GM12878 (cell line): ENCODE measurements at regions not wholly inside any gene's neighbourhood (a gene's known extent, or its start where the extent isn't known, plus 50 kb on each side); places are given as distances from the start of the nearest gene placed in this dataset.

Experiments used
- BACH1 ChIP-seq: fragments of 450-650 bp; IDR thresholded peaks from 2 replicates; pipeline ENCODE4 v1.6.1; 2017; ENCODE audit warnings: mild to moderate bottlenecking, borderline replicate concordance
- BCL11A ChIP-seq: IDR thresholded peaks from 2 replicates; pipeline ENCODE4 v1.6.1; 2011; ENCODE audit warnings: low read depth, low read length
- BHLHE40 ChIP-seq, 2 experiments: fragments of 450-650 bp in 1 of 2; IDR thresholded peaks; 2 replicates each; pipeline ENCODE4 v1.6.1; 2011 to 2017; ENCODE audit warnings: low read depth in 2 of 2, borderline replicate concordance in 1 of 2, improper control_type of control experiment in 1 of 2, low read length in 1 of 2, mild to moderate bottlenecking in 1 of 2
- BRCA1 ChIP-seq: IDR thresholded peaks from 2 replicates; pipeline ENCODE4 v1.6.1; 2011; ENCODE audit warnings: low read depth, low read length, improper control_type of control experiment
- CREB1 ChIP-seq: IDR thresholded peaks from 2 replicates; pipeline ENCODE4 v1.6.1; 2012; ENCODE audit warnings: low read depth, mild to moderate bottlenecking, inconsistent platforms
- EGR1 ChIP-seq, 2 experiments: IDR thresholded peaks; 1 replicate in 1 of 2; 2 replicates in 1 of 2; pipeline ENCODE4 v1.6.1; 2011 to 2012; ENCODE audit warnings: low read depth in 2 of 2, low read length in 2 of 2, borderline replicate concordance in 1 of 2, mild to moderate bottlenecking in 1 of 2, moderate library complexity in 1 of 2
- ETV6 ChIP-seq, 2 experiments: fragments of 450-650 bp in 1 of 2; IDR thresholded peaks in 1 of 2; conservative IDR thresholded peaks in 1 of 2; 2 replicates each; pipeline ENCODE4 v1.6.1; 2014; ENCODE audit warnings: antibody characterized with exemption in 1 of 2, borderline replicate concordance in 1 of 2, low read depth in 1 of 2, mild to moderate bottlenecking in 1 of 2, moderate library complexity in 1 of 2
- EZH2 ChIP-seq: IDR thresholded peaks from 2 replicates; pipeline ENCODE4 v1.6.1; 2012; ENCODE audit warnings: low read depth, mild to moderate bottlenecking, control low read depth, inconsistent platforms, low read length, borderline replicate concordance; ENCODE audit not compliant: control insufficient read depth
- FOXM1 ChIP-seq: IDR thresholded peaks from 2 replicates; pipeline ENCODE4 v1.6.1; 2012; ENCODE audit warnings: low read depth, mild to moderate bottlenecking, inconsistent platforms, low read length, moderate library complexity
- HDAC2 ChIP-seq: fragments of 200-600 bp; sonication (generic); IDR thresholded peaks from 2 replicates; pipeline ENCODE4 v1.6.1; 2017
- IRF3 ChIP-seq: fragments of 450-650 bp; IDR thresholded peaks from 2 replicates; pipeline ENCODE4 v1.6.1; 2014; ENCODE audit warnings: mild to moderate bottlenecking
- MLLT1 ChIP-seq: fragments of 450-650 bp; IDR thresholded peaks from 2 replicates; pipeline ENCODE4 v1.6.1; 2016; ENCODE audit warnings: mild to moderate bottlenecking
- NR2F1 ChIP-seq: fragments of 450-650 bp; conservative IDR thresholded peaks from 2 replicates; pipeline ENCODE4 v1.6.1; 2017; ENCODE audit warnings: mild to moderate bottlenecking
- PBX3 ChIP-seq: IDR thresholded peaks from 2 replicates; pipeline ENCODE4 v1.6.1; 2011; ENCODE audit warnings: mild to moderate bottlenecking, low read depth, low read length, moderate library complexity; ENCODE audit not compliant: insufficient replicate concordance
- POLR2A ChIP-seq: IDR thresholded peaks from 2 replicates; pipeline ENCODE4 v1.6.1; 2011; ENCODE audit warnings: low read depth, mild to moderate bottlenecking, low read length
- RB1 ChIP-seq: fragments of 450-650 bp; formaldehyde crosslinking; IDR thresholded peaks from 2 replicates; pipeline ENCODE4 v1.6.1; 2017; ENCODE audit warnings: mild to moderate bottlenecking, borderline replicate concordance
- RBBP5 ChIP-seq: fragments of 200-600 bp; sonication (generic); conservative IDR thresholded peaks from 2 replicates; pipeline ENCODE4 v1.6.1; 2016
- SP1 ChIP-seq: IDR thresholded peaks from one replicate; pipeline ENCODE4 v1.6.1; 2011; ENCODE audit warnings: low read depth, low read length
- TAF1 ChIP-seq: IDR thresholded peaks from 2 replicates; pipeline ENCODE4 v1.6.1; 2011; ENCODE audit warnings: mild to moderate bottlenecking, low read depth, low read length, borderline replicate concordance
- ZBED1 ChIP-seq: IDR thresholded peaks from 2 replicates; pipeline ENCODE4 v1.6.1; 2016; ENCODE audit warnings: borderline replicate concordance
- ZNF274 ChIP-seq: IDR thresholded peaks from one replicate; pipeline ENCODE4 v1.8.0; 2011; ENCODE audit not compliant: insufficient read length, insufficient read depth
- TF ChIP-seq, protein P1 (sequence below): fragments of 450-650 bp; formaldehyde crosslinking; IDR thresholded peaks from 2 replicates; pipeline ENCODE4 v1.5.0; 2022; ENCODE audit warnings: mild to moderate bottlenecking, missing genetic modification characterization
- TF ChIP-seq, protein P2 (sequence below): fragments of 150-350 bp; IDR thresholded peaks from 2 replicates; pipeline ENCODE4 v1.6.1; 2014; ENCODE audit warnings: mild to moderate bottlenecking, low read depth, low read length

GRCh38 chr3:194769020-194769643 lies 83.4 kb downstream of the FAM43A start (continued):
- no peak for TF ChIP-seq MLLT1
- 0 out of 2 replicates have a peak, but pooled peaks have one; percentile 29 for TF ChIP-seq TAF1
- TF ChIP-seq NR2F1 = no peak
- TF ChIP-seq POLR2A = peak; percentile 61
- no peak for TF ChIP-seq EGR1 (IDR thresholded peaks at IDR 0.05; ENCODE audit: borderline replicate concordance in 1 of 2, low read depth in 2 of 2, low read length in 2 of 2)
- TF ChIP-seq BCL11A = no peak
- TF ChIP-seq CREB1 = 0 out of 2 replicates have a peak, but pooled peaks have one; percentile 32
- no peak for TF ChIP-seq BHLHE40 (IDR thresholded peaks at IDR 0.05; ENCODE audit: borderline replicate concordance in 1 of 2, low read depth in 2 of 2, low read length in 1 of 2)
- TF ChIP-seq HDAC2 = no peak
- TF ChIP-seq BACH1 = no peak
- TF ChIP-seq ZNF274 = no peak
- TF ChIP-seq EZH2 = no peak
- TF ChIP-seq RBBP5 = no peak
- TF ChIP-seq RB1 = no peak
- peak; percentile 81 for TF ChIP-seq SP1
- TF ChIP-seq, protein P1, sequence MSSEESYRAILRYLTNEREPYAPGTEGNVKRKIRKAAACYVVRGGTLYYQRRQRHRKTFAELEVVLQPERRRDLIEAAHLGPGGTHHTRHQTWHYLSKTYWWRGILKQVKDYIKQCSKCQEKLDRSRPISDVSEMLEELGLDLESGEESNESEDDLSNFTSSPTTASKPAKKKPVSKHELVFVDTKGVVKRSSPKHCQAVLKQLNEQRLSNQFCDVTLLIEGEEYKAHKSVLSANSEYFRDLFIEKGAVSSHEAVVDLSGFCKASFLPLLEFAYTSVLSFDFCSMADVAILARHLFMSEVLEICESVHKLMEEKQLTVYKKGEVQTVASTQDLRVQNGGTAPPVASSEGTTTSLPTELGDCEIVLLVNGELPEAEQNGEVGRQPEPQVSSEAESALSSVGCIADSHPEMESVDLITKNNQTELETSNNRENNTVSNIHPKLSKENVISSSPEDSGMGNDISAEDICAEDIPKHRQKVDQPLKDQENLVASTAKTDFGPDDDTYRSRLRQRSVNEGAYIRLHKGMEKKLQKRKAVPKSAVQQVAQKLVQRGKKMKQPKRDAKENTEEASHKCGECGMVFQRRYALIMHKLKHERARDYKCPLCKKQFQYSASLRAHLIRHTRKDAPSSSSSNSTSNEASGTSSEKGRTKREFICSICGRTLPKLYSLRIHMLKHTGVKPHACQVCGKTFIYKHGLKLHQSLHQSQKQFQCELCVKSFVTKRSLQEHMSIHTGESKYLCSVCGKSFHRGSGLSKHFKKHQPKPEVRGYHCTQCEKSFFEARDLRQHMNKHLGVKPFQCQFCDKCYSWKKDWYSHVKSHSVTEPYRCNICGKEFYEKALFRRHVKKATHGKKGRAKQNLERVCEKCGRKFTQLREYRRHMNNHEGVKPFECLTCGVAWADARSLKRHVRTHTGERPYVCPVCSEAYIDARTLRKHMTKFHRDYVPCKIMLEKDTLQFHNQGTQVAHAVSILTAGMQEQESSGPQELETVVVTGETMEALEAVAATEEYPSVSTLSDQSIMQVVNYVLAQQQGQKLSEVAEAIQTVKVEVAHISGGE = no peak
- TF ChIP-seq BRCA1 = no peak
- TF ChIP-seq, protein P2, sequence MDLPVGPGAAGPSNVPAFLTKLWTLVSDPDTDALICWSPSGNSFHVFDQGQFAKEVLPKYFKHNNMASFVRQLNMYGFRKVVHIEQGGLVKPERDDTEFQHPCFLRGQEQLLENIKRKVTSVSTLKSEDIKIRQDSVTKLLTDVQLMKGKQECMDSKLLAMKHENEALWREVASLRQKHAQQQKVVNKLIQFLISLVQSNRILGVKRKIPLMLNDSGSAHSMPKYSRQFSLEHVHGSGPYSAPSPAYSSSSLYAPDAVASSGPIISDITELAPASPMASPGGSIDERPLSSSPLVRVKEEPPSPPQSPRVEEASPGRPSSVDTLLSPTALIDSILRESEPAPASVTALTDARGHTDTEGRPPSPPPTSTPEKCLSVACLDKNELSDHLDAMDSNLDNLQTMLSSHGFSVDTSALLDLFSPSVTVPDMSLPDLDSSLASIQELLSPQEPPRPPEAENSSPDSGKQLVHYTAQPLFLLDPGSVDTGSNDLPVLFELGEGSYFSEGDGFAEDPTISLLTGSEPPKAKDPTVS = no peak
- TF ChIP-seq FOXM1 = no peak
- TF ChIP-seq ETV6 (conservative IDR thresholded peaks at IDR 0.05 in 1 of 2, IDR thresholded peaks at IDR 0.05 in 1 of 2; ENCODE audit: borderline replicate concordance in 1 of 2, low read depth in 1 of 2) = no peak
- 0 out of 2 replicates have a peak, but pooled peaks have one; percentile 29 for TF ChIP-seq IRF3
- TF ChIP-seq PBX3 = peak; percentile 93
- TF ChIP-seq ZBED1 = no peak
